HT-29 (cell line): ENCODE measurements at regions not wholly inside any gene's neighbourhood (a gene's known extent, or its start where the extent isn't known, plus 50 kb on each side); places are given as distances from the start of the nearest gene placed in this dataset.
"Not testable (repeated sequence)": the region's sequence is repeated elsewhere in the genome, so short reads cannot be mapped to it uniquely, and the experiment has no call there.

ENCODE experiments used
- DNase-seq: peaks from one replicate; pipeline ENCODE4 v3.0.0-alpha.2; 2015; ENCODE audit warnings: low spot score

DNA sequence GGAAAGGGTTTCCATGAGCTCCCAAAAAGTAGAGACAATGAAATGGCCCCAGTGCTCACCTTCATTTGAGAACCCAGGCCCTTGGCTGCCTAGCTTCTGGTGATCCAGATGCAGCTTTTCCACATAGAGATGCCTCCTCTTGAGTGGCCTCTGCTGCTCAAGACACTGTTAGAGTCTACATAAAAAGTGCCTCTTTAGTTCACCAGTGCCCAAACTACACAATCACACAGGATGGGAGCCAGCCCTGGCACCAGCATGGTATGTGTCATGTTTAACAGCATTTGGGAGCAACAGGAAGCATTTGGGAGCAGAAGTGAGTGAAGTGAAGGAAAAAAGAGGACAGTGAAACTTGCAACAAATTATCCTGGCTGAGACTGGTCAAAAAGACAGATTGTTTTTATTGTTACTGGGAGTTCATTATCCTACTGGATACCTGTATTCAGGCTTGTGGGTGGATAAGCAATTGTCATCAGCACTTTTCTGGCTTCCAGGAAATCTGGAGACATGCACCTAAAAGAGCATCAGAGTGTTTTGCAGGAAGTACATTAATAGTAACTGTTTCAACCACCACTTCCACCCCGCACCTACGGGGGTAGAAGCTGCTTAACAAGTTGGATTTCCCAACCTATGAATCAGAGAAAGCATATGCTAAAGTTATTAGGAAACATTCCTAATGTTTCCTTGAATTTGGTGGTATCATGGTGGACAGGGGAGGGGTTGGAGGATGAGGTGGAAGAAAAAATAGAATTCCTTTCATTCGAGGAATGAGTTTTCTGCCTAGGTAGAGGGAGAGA, 416.2 kb downstream of the IGSF11 start:
- DNase-seq = no peak

DNA sequence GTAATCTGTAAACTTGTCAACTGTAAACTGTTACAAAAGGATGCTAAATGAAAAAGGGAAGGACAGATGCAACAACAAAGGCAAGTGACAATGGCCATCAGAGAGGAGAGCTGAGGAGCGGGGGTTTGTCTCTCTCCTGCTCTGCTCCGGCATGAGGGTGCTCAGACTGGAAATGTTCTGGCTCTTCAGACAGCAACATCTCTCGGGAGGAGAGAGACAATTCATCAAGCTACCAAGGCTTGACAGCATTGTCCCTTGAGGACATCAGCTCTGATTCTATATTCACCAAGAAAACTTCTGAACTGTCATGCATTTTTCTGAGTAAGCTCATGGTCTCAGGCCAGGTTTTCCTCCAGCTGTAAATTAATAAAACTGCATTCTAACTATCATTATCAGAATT, 408.2 kb downstream of the IGSF11 start:
- DNase-seq = no peak

DNA sequence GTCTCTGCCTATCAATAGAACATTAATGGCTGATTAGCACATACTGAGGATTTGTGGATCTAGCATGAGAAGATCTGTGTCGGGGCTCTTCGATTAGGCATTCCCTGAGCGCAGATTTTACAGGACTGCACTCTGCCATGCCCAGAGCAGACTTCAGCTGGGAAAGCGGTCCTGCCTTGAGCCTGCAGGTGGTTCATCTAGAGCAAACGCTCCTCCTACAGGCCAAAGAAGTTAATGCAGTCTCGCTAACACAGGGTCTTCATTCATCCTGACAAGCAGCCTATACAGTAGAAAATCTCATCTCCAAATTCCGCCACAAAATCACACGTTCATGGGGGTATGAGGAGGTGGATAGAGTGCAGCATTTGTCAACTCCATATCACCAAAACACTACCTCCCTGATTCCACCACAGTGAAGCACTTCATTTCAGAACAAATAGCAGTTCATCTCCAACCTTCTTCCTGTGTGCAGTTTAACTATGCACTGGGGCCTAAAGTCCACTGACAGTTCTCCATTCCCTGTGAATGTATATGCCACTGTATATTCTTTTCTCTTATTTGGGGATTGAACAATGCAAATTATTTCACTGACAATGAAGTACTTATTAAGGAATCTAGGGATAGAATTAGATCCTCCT, 405.8 kb downstream of the IGSF11 start:
- peak; percentile 91 for DNase-seq

DNA sequence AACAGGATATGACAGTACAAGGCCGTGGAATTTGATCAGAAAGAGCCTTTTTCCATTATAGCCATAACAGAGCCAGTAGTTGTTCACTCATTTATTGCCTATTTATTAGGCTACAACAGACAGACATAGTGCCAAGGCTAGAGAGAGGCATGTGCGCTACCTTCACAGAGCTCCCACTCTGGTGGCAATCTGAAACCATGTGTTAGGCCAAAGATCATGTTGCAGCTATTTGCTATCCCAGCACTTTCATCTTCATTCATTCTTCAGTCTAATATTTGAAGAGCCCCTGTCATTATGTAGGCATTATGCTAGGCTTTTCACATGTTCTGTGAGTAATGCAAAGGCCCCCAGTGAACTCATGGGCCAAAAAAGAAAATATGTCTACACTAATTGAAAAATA, 404.8 kb downstream of the IGSF11 start:
- DNase-seq = no peak

DNA sequence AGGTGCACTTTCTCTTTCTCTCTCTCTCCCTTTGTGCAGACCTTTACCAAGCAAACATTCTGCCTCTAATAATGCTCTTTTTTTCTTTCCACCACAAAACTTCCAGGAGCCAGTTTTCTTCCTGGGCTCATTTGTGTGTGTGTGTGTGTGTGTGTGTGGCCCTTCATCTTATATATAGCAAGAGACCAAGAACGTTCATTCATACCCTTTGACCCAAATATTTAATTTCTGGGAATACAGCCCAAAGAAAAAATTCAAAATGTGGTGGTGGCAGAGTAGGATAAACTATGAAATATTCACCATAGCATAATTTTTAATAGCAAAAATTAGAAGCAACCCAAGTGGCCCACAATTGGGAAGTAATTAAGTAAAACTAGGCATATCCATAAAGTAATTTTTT, 398.9 kb downstream of the IGSF11 start:
- no peak for DNase-seq

DNA sequence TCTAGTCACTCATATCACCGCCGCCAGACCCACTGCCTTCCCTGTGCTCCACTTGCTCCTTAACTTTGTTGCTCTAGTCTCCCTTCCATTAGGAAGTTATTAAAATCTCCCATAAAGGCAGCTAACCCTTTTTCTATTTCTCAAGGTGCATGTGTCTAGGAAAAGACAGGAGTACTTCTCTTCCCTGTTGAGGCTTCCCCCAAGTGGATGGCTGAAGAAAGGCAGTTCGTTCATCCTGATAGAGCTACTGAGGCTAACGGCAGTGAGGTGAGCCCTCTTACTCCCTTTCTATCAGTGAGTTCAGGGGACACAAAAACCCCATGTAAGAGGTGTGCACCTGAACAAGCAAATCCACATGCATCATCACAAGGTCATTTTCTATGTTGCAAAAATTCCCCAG, 397.8 kb downstream of the IGSF11 start:
- DNase-seq = peak; percentile 49

DNA sequence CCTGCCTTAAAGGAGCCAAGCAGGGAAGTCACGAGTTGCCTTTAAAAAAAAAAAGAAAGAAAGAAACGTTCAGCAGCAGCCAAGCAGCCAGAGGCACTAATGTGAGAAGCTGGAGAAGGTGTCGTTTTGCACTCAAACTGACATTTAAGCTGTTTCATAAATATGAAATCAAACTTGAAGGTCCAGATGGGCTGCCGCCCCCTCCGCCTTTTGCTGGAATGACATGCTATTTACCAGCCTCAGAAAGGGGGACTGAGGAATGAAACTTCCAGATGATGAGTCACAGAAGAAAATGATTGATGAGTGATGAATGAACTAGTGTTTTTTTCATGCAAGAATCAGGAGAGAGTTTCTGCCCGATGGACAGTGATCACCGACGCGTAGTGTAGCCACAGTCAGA, 396.8 kb downstream of the IGSF11 start:
- DNase-seq = no peak

DNA sequence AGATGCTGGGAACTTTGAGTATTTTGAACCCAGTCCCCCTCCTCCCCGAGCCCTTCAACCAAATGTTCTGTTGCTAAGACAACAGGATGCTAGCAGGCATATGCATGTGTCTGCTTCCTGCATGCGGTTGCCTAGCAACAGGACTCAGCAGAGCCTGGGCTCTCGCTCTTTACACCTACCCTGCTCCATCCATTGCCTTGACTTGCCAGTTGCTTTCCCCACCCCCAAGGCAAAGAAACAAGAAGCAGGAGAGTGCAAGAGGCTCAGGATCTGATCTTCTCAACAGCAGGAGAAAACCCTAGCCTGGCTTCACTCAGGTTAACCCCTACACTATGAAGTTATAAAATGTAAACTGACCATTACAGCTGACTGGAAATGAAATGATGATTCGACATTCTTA, 393.0 kb downstream of the IGSF11 start:
- DNase-seq = peak; percentile 15

DNA sequence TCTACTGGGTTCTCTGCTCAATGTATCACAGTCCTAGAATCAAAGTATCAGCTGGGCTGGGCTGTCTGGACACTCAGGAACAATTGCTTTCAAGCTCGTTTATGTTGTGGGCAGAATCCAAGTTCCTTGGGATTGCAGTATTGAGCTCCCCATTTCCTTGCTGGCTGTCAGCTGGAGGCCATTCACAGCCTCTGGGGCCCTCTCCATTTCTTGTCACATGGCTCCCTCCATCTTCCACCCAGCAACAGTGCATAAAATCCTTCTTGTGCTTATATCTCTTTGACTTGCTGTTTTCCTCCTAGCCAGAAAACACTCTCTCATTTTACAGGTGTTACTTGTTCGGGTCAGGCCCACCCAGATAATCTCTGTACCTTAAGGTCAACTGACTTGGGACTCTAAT, 363.5 kb downstream of the IGSF11 start:
- DNase-seq = no peak

DNA sequence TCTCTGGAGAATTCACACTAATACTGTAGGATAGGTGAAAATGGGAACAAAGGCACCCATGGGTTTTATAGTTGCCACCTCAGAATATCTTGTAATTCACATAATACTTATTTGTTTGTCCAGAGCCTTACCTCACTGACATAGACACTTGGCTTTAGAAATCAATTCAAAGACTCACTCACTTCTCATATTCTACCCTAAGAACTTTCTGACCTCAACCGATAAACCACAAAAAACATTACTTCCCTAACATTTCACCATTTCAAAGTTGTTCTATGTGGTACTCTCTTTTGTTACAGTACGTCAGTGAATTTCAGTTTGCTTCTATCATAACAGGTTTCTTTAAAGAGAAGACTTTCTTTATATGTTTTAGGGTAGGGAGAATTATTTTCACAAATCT, 359.3 kb downstream of the IGSF11 start:
- no peak for DNase-seq

DNA sequence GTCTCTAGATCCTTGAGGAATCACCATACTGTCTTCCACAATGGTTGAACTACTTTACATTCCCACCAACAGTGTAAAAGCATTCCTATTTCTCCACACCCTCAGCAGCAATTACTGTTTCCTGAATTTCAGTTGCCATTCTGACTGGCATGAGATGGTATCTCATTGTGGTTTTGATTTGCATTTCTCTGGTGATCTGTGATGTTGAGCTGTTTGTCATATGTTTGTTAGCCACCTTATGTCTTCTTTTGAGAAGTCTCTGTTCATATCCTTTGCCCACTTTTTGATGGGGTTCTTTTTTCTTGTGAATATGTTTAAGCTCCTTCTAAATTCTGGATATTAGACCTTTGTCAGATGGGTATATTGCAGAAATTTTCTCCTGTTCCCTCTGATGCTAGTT, 356.0 kb downstream of the IGSF11 start:
- DNase-seq = not testable (repeated sequence)

DNA sequence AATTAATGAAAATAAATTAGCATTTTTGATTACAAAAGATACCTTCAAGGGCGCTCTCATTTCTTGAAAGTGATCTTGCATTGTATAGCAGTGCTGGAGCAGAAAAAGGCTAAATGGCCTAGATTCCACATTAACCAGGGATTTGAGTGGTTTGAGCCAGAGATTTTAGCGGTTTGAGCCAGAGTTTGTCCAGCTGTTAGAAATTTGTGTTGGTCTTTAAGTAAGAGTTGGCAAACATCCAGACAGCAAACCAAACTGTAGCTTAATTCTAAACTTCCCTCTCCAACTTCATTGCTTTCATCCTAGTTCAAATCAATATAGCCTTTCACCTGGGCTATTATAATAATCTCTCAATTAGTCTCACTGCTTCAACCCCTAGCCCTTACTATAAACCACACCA, 351.7 kb downstream of the IGSF11 start:
- no peak for DNase-seq

DNA sequence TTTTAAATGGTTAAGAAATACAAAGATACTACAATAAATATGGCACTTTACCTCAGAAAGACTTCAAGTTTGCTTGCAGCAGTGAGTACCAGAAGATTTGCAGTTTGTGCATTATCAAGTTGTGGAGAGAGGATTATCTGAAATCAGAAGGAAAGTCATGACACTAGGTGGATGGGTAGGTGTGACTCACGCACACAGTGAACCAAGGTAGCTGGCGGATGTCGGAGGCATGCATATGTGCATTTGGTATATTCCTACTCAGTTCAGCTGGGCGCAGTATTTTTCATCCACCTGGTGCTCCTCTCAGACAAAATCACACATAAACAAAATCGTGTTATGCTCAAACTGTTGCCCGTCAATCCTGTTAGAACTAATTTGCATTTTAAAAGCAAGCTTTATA, 351.0 kb downstream of the IGSF11 start:
- DNase-seq = no peak

DNA sequence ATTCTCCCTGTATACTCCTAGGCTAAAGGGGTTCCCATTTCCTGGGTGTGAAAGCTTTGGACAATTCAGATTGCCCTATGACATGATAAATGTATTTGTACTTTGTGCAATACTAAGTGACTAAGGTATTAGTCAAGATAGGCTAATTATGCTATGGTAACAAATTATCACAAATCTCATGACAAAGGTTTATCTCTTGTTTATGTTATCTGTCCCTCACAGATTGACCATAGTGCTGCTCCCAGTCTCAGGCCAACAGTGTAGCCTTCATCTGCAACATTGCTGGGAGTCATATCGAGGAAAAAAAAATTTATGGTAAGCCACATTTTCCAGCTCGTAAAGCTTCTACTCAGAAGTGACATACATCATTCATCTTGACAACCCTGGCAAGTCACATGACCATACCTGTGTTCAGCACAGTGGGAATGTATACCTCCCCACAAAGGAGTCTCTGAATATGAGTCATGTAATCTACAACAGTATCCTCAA, 346.2 kb downstream of the IGSF11 start:
- DNase-seq = peak; percentile 31

DNA sequence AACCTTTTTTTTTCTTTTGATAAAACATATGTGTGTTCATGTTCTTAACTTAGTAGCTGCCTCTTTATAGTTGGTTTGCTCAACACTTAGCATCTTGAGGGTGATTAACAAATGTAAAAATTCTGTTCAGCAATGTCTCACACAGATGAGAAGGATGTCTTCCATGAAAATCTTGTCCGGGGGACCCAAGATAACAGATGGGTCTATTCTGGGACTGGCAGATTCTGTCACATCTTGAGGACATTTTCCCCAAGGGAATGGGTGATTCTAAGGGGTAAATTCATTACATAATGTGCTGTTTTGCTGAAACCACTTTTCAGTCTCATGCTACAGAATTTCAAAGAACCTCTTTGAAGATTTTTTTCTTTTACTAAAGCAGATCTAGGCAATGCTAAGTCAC, 342.2 kb downstream of the IGSF11 start:
- DNase-seq = no peak

DNA sequence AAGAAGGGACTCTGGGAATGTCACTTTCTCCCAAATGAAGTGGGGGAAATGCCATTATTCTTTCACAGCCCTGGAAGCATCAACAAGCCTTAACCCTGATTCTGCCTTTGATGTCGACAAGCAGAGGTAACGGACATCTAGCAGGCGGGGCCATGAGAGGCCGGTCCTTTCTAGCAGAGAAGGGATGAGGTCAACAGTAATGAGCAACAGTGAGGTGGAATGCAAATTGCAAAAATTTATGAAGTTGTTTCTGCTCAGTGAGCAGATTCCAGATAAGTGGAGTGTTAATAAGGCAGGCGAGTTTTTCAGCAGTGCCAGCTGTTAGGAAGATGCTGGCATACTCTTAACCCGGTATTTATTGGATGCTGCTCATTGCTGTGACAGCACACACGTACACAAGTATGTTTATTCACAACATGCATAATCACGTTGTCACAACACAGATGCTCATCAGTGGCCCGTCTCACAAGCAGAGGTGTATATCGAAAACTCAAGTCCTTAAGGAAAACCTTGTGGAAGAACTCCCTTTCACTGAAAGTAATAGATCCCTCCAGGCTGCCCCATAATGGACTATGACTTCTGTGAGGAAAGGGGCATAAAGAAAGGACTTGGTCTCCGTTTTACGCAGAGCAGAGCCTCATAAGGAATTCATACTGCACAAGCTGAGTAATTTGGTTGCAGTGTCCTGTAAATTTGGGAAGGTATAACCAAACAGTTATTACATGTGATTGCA, 329.0 kb downstream of the IGSF11 start:
- DNase-seq = no peak

DNA sequence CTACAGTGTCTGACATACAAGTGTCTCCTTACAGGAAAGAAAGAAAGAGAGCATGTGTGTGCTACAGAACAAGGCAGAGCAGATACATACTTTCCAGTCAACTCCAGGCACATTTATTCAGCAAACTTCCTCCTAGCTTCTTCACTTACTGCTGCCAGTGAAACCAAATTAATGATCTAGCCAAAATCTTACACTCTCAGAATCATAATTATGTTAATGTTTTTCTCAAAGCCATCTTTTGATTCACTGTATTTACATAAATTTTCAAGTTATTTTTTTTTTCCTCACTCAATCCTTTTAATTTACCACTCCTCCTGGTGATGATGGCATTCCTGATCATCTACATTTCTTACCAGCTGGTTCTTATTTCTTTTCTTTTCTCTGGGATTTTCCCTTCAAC, 326.7 kb downstream of the IGSF11 start:
- DNase-seq = no peak

DNA sequence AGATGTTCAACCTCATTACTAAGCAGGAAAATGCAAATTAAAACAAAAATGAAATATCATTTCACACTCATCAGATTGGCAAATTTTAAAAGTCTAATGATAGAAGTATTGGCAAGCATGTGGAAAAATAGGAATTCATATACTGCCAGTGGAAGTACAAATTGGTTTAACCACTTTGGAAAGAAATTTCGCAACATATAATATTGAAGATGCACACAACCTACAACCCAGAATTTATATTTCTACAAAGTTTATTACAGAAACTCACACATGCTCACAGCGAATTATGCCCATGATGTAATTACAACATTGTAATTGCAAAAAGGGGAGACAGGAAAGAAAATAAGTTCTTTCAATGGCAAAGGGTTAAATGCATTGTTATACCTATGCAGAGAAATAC, 324.1 kb downstream of the IGSF11 start:
- no peak for DNase-seq

DNA sequence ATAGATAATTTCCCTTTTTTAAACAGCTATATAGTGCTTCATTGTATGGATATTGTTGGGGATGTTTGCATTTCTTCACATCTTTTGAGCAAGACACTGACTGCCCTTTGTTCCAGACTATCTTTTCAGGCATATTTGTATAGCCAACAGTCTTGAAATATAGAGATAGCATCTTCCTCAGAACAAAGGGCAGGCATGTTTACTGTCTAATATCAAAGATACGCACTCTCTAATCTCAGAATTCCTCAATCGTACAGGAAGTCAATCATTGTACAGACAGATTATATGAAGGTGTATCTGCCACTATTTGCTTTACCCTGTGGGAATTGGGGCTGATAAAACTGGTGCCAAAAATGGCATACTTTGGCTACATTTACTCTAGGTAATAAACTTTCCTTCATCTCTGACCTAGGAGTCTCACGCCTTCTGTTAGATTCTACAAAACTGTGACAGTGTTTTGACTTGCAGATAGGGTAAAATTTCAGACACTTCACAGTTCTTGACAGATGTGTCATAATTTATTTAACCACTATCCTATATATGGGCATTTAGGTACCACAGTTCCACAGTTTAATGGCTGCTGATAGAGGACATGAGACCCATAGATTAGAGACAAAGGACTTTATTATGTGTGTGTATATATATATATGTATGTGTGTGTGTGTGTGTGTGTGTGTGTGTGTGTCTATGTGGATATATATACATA, 321.0 kb downstream of the IGSF11 start:
- DNase-seq = no peak

DNA sequence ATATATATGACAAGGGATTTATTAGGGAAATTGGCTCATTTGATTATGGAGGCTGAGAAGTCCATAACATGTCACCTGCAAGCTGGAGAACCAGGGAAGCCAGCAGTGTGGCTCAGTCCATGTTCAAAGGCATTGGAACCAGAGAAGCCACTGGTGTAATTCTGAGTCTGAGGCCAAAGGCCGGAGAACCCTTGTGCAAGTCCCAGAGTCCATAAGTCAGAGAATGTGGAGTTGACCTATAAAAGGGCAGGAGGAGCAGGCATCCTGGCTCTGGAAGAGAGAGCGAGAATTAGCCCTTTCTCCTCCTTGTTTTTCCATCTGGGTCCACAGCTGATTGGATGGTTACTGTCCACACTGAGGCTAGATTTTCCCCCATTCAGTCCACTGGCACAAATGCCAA, 319.8 kb downstream of the IGSF11 start:
- DNase-seq = no peak

DNA sequence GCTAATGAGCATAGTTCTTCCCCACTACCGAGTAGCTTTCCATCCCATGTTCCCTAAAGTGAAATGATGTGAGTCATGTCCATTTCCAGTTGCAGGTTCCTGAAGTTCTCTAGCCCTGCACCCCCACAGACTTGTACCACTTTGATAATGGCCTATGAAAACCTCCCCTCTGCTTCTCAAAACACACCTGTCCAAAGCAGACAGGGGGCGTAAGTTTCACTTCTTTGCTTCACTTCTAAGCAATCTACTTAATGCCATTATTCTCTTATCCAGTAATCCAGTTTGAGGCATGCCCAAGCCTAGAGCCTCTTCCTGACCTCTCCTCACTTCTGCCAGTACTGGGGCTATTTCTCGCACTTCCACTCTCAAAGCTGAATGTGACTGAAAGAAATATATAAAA, 305.1 kb downstream of the IGSF11 start:
- DNase-seq = no peak

DNA sequence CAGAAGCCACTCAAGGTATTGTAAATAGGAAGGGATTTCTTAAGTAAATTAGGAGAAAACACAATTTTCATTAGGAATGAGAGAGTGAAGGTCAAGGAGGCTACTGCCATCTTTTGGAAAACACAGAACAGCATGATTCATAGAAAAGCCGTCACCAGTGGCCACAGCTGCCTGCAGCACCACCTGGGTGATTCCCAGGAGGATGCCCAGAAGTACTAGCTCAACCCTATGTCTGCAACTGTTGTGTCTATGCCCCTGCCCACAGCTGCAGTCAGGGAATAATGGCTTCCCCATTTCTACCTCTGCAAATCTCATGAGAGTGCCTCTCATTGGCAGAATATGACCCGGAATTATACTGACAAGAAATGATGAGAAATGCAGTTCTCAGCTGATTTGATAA, 300.0 kb downstream of the IGSF11 start:
- DNase-seq = no peak
